Thoracic aorta (tissue), 2 donors: ENCODE measurements at regions not wholly inside any gene's neighbourhood (a gene's known extent, or its start where the extent isn't known, plus 50 kb on each side); places are given as distances from the start of the nearest gene placed in this dataset.

Experiments used
- ATAC-seq: fragments of 150-250 bp; one replicate; pipeline ENCODE4 v1.8.0; 2017; ENCODE audit warnings: low read depth; ENCODE audit not compliant: insufficient number of reproducible peaks, low FRiP score
- DNase-seq: peaks from one replicate; pipeline ENCODE4 v3.0.0-alpha.2; 2020; ENCODE audit warnings: low spot score
- H3K27ac ChIP-seq, 2 donors: fragments of 200-600 bp; sonication (generic); 1 replicate in 1 of 2; 2 replicates in 1 of 2; pipeline ENCODE4 v1.5.1; 2016; ENCODE audit warnings: mild to moderate bottlenecking in 2 of 2, moderate library complexity in 2 of 2
- H3K27me3 ChIP-seq: fragments of 200-600 bp; sonication (generic); replicated peaks from 2 replicates; pipeline ENCODE4 v1.6.0; 2016; ENCODE audit warnings: mild to moderate bottlenecking; ENCODE audit not compliant: insufficient read depth
- H3K36me3 ChIP-seq: fragments of 200-600 bp; sonication (generic); one replicate; pipeline ENCODE4 v1.5.1; 2016
- H3K4me1 ChIP-seq, 2 donors: fragments of 200-600 bp; sonication (generic); 1 replicate in 1 of 2; 2 replicates in 1 of 2; pipeline versions ENCODE4 v1.5.1 to v1.6.0; 2016; ENCODE audit warnings: low read depth in 2 of 2, mild to moderate bottlenecking in 1 of 2; ENCODE audit not compliant: control insufficient read depth in 1 of 2
- H3K4me3 ChIP-seq: fragments of 200-600 bp; sonication (generic); 2 replicates; pipeline ENCODE4 v1.5.1; 2016; ENCODE audit warnings: mild to moderate bottlenecking
- H3K9me3 ChIP-seq: fragments of 200-600 bp; sonication (generic); 2 replicates; pipeline ENCODE4 v1.5.1; 2016
- CTCF ChIP-seq: fragments of 200-600 bp; sonication (generic); IDR thresholded peaks from one replicate; pipeline ENCODE4 v1.5.1; 2019; ENCODE audit warnings: antibody characterized with exemption

GRCh38 chr5:34547300-34548085, 108.6 kb upstream of the RAI14 start:
- H3K4me1 ChIP-seq: peaks cover 8 to 19% of the 10 kb centered on the region in 2 donors
- TF ChIP-seq CTCF: no peak
- no peak overlapping the region for H3K4me3 ChIP-seq
- H3K36me3 ChIP-seq: no peaks in the 10 kb centered on the region
- no peaks in the 10 kb centered on the region for H3K9me3 ChIP-seq
- DNase-seq: no peak
- no peak for ATAC-seq
- H3K27me3 ChIP-seq: no peaks in the 10 kb centered on the region
- no peak overlapping the region for H3K27ac ChIP-seq

DNA sequence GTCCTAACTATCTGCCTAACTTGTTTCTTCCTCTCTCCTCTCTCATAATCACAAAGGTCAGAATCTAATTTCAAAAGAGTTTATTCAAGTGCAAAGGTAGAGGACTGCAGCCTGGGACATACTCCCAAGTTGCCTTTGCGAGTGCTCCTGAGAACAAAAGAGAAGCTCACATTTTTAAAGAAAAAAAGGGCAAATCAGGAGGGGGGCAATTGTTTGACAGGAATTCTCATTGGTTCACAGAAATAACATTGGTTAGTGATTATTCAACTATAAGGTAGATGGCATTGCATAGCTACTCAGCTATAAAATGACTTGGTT, 108.1 kb upstream of the RAI14 start:
- no peaks in the 10 kb centered on the region for H3K36me3 ChIP-seq
- H3K4me3 ChIP-seq: no peak overlapping the region
- no peak for ATAC-seq
- H3K9me3 ChIP-seq: no peaks in the 10 kb centered on the region
- TF ChIP-seq CTCF: no peak
- DNase-seq: no peak
- no peak overlapping the region for H3K27ac ChIP-seq
- H3K27me3 ChIP-seq: no peaks in the 10 kb centered on the region
- peaks cover 11 to 25% of the 10 kb centered on the region in 2 donors for H3K4me1 ChIP-seq

DNA sequence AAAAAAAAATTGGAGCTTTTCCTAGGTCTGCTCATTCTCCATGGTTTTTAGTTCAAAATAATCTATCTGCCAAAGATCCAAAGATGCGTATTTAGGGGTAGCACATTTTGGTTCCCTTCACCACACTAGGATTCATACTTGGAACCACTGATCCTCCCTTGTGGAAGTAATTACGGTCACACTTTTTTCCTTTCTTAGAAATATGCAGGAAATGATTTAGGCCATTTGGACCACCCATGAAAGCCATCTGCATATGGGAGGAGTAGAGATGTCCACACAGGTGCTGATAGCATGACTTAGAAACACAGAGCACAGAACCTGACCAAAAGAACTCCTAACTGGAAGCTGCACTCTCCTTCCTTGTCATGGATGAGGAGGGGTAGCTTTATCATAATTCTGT, 105.9 kb upstream of the RAI14 start:
- Histone ChIP-seq H3K9me3 (no peaks in the 10 kb centered on the region), H3K27ac (no peak overlapping the region), H3K27me3 (no peaks in the 10 kb centered on the region), H3K36me3 (no peaks in the 10 kb centered on the region), H3K4me1 (peaks cover 23 to 47% of the 10 kb centered on the region in 2 donors), H3K4me3 (no peak overlapping the region)
- no peak for DNase-seq
- TF ChIP-seq CTCF: no peak
- ATAC-seq: no peak

GRCh38 chr5:34550964-34551363, 105.2 kb upstream of the RAI14 start:
- Histone ChIP-seq H3K27me3 (no peaks in the 10 kb centered on the region), H3K9me3 (no peaks in the 10 kb centered on the region), H3K4me3 (no peak overlapping the region), H3K27ac (peak overlapping the region in 1 of 2 donors; percentile 46), H3K4me1 (peaks cover 23 to 54% of the 10 kb centered on the region in 2 donors), H3K36me3 (no peaks in the 10 kb centered on the region)
- ATAC-seq (no peak), DNase-seq (no peak)
- no peak for TF ChIP-seq CTCF

- Histone ChIP-seq H3K9me3 (no peaks in the 10 kb centered on the region), H3K27me3 (no peaks in the 10 kb centered on the region), H3K36me3 (no peaks in the 10 kb centered on the region), H3K4me3 (peak overlapping the region; percentile 9), H3K27ac (peak overlapping the region; percentile 46 to 79), H3K4me1 (peaks cover 23 to 54% of the 10 kb centered on the region in 2 donors)
- ATAC-seq (peak; percentile 74), DNase-seq (no peak)
- TF ChIP-seq CTCF: no peak
These were observed 104.2 kb upstream of the RAI14 start for GRCh38 chr5:34551911-34552433.
